LoVo (cell line): ENCODE measurements at regions not wholly inside any gene's neighbourhood (a gene's known extent, or its start where the extent isn't known, plus 50 kb on each side); places are given as distances from the start of the nearest gene placed in this dataset.

Experiments
- DNase-seq: peaks from one replicate; pipeline ENCODE4 v3.0.0-alpha.2; 2016; ENCODE audit warnings: low spot score

GRCh38 chr1:218679988-218680748, 335.0 kb downstream of the TGFB2 start:
- DNase-seq: no peak

- DNase-seq: no peak
Measured at GRCh38 chr1:218683242-218683641, 338.1 kb downstream of the TGFB2 start.

GRCh38 chr1:218686258-218686657, 341.1 kb downstream of the TGFB2 start:
- no peak for DNase-seq

GRCh38 chr1:218686761-218687160, 341.6 kb downstream of the TGFB2 start:
- no peak for DNase-seq

GRCh38 chr1:218692808-218693207, 347.7 kb downstream of the TGFB2 start:
- DNase-seq: no peak

GRCh38 chr1:218693599-218693998, 348.5 kb downstream of the TGFB2 start:
- no peak for DNase-seq

- no peak for DNase-seq
Measured at GRCh38 chr1:218694085-218694484, 348.9 kb downstream of the TGFB2 start.

- no peak for DNase-seq
Measured at GRCh38 chr1:218694636-218695035, 349.5 kb downstream of the TGFB2 start.

GRCh38 chr1:218695525-218695924, 350.4 kb downstream of the TGFB2 start:
- no peak for DNase-seq

- no peak for DNase-seq
Measured at GRCh38 chr1:218698141-218698540, 353.0 kb downstream of the TGFB2 start.

- DNase-seq: no peak
Measured at GRCh38 chr1:218699421-218699820, 354.3 kb downstream of the TGFB2 start.

- DNase-seq: no peak
Measured at GRCh38 chr1:218699865-218700264, 354.7 kb downstream of the TGFB2 start.

- no peak for DNase-seq
Measured at GRCh38 chr1:218700666-218701065, 355.5 kb downstream of the TGFB2 start.

GRCh38 chr1:218701131-218701530, 356.0 kb downstream of the TGFB2 start:
- no peak for DNase-seq

- DNase-seq: no peak
Measured at GRCh38 chr1:218702775-218703174, 357.6 kb downstream of the TGFB2 start.

- no peak for DNase-seq
Measured at GRCh38 chr1:218703836-218704235, 358.7 kb downstream of the TGFB2 start.

GRCh38 chr1:218705391-218705790, 360.3 kb downstream of the TGFB2 start:
- peak; percentile 12 for DNase-seq

GRCh38 chr1:218705911-218706893, 361.1 kb downstream of the TGFB2 start:
- peak; percentile 85 for DNase-seq

GRCh38 chr1:218711001-218711400, 365.9 kb downstream of the TGFB2 start:
- no peak for DNase-seq

GRCh38 chr1:218711884-218712674, 366.9 kb downstream of the TGFB2 start:
- peak; percentile 15 for DNase-seq

- DNase-seq: no peak
Measured at GRCh38 chr1:218712677-218713076, 367.5 kb downstream of the TGFB2 start.
